ENCODE measurements at regions not wholly inside any gene's neighbourhood (a gene's known extent, or its start where the extent isn't known, plus 50 kb on each side); places are given as distances from the start of the nearest gene placed in this dataset.

- no peak for TF ChIP-seq POLR2A (IDR thresholded peaks at IDR 0.05)
- no peak for TF ChIP-seq CTCF (IDR thresholded peaks at IDR 0.05)
- no peak for TF ChIP-seq POLR2AphosphoS5 (IDR thresholded peaks at IDR 0.05)
Measured at GRCh38 chr12:45622210-45622937, 107.1 kb upstream of the ARID2 start.

Measured in sigmoid colon (tissue), 4 donors.